Panc1 (cell line): ENCODE measurements at regions not wholly inside any gene's neighbourhood (a gene's known extent, or its start where the extent isn't known, plus 50 kb on each side); places are given as distances from the start of the nearest gene placed in this dataset.

ENCODE experiments used
- ATAC-seq: fragments of 200-7000 bp; cut with Tn5 transposase; 2 replicates; pipeline ENCODE4 v1.9.1; 2020; ENCODE audit warnings: mild to moderate bottlenecking, moderate library complexity
- BruUV-seq: library from RNA; stranded (reverse); fragments of 400-500 nt; replicated peaks from 2 replicates; lab custom pipeline; 2021; lab: Mats Ljungman, UMichigan
- CTCF ChIA-PET: fragments of 300-600 bp; sonication (Branson Sonifier 250); formaldehyde crosslinking; loops from one replicate; lab custom pipeline; 2022; ENCODE audit warnings: antibody characterized with exemption; lab: Charles Lee
- POLR2A ChIA-PET: fragments of 300-600 bp; sonication (Branson Sonifier 250); formaldehyde crosslinking; loops from one replicate; lab custom pipeline; 2022; ENCODE audit warnings: antibody characterized with exemption; lab: Charles Lee
- DNase-seq: peaks from one replicate; pipeline ENCODE4 v3.0.0-alpha.2; 2010; ENCODE audit warnings: low read depth, low spot score
- H3K27ac ChIP-seq: 2 replicates; pipeline ENCODE4 v1.5.1; 2011; ENCODE audit warnings: mild to moderate bottlenecking, low read length, inconsistent platforms
- H3K27me3 ChIP-seq: fragments of 200-500 bp; sonication (Bioruptor generic); 2 replicates; pipeline ENCODE4 v1.6.0; 2014; ENCODE audit warnings: low read length, inconsistent platforms; ENCODE audit not compliant: control insufficient read depth, insufficient read depth
- H3K36me3 ChIP-seq: fragments of 200-500 bp; sonication (Bioruptor generic); 2 replicates; pipeline ENCODE4 v1.5.1; 2014; ENCODE audit warnings: inconsistent platforms, mild to moderate bottlenecking, low read length, moderate library complexity; ENCODE audit not compliant: control insufficient read depth, insufficient read depth
- H3K4me1 ChIP-seq: 2 replicates; pipeline ENCODE4 v1.5.1; 2011; ENCODE audit warnings: inconsistent platforms, mild to moderate bottlenecking, low read length, moderate library complexity; ENCODE audit not compliant: control insufficient read depth, insufficient read depth
- H3K4me3 ChIP-seq, 2 experiments: 2 replicates each; pipeline ENCODE4 v1.5.1; 2011 to 2012; ENCODE audit warnings: low read depth in 2 of 2, low read length in 2 of 2, mild to moderate bottlenecking in 2 of 2, inconsistent platforms in 1 of 2, moderate library complexity in 1 of 2
- H3K9me3 ChIP-seq: fragments of 200-500 bp; sonication (Bioruptor generic); 2 replicates; pipeline ENCODE4 v1.5.1; 2014; ENCODE audit warnings: low read depth, mild to moderate bottlenecking, inconsistent platforms, low read length, moderate library complexity; ENCODE audit not compliant: control insufficient read depth, insufficient read depth
- CTCF ChIP-seq: fragments of 450-650 bp; IDR thresholded peaks from 2 replicates; pipeline ENCODE4 v1.5.1; 2017; ENCODE audit warnings: mild to moderate bottlenecking
- POLR2AphosphoS5 ChIP-seq: IDR thresholded peaks from 2 replicates; pipeline ENCODE4 v1.6.1; 2012; ENCODE audit warnings: mild to moderate bottlenecking, low read depth, low read length, moderate library complexity
- REST ChIP-seq, 2 experiments: IDR thresholded peaks; 2 replicates each; pipeline ENCODE4 v1.6.1; 2011 to 2012; ENCODE audit warnings: low read depth in 2 of 2, control low read depth in 1 of 2, low read length in 1 of 2, mild to moderate bottlenecking in 1 of 2, moderate library complexity in 1 of 2; ENCODE audit not compliant: insufficient read depth in 1 of 2
- SIN3A ChIP-seq: IDR thresholded peaks from 2 replicates; pipeline ENCODE4 v1.6.1; 2012; ENCODE audit warnings: low read depth, mild to moderate bottlenecking, low read length, moderate library complexity, borderline replicate concordance; ENCODE audit not compliant: insufficient read depth
- TCF7L2 ChIP-seq: IDR thresholded peaks from 2 replicates; pipeline ENCODE4 v1.6.1; 2011; ENCODE audit warnings: mild to moderate bottlenecking, low read depth, low read length, inconsistent platforms
- in situ Hi-C: cut with HindIII; loops from 2 replicates; pipeline ENCODE4 v1.10.0; 2016; ENCODE audit warnings: low sequenced_read_pairs, low pct_unique_long_range_greater_than_20kb
- intact Hi-C: fragments of 100-400 bp; cut with micrococcal nuclease; formaldehyde crosslinking; loops from one replicate; pipeline ENCODE4 v1.10.0; 2022; ENCODE audit not compliant: unreplicated experiment

- H3K27me3 ChIP-seq = no peaks in the 10 kb centered on the region
- DNase-seq (no peak), ATAC-seq (no peak)
- no peaks in the 10 kb centered on the region for H3K36me3 ChIP-seq
- CTCF ChIA-PET = interaction anchor here (0.7 kb wide), 1 partner anchor 495 kb away, joined by 9 read pairs; no protein-coding TSS in a partner anchor
- POLR2A ChIA-PET = interaction anchor here (0.7 kb wide), 1 partner anchor 374 kb away, joined by 13 read pairs; no protein-coding TSS in a partner anchor
- no peak for TF ChIP-seq SIN3A
- no peak for TF ChIP-seq CTCF
- no peak for TF ChIP-seq TCF7L2
- intact Hi-C loops = no loop called here
- no TSS peak for BruUV-seq
- no peaks in the 10 kb centered on the region for H3K4me1 ChIP-seq
- H3K9me3 ChIP-seq = peaks cover 6% of the 10 kb centered on the region; the same call in 1 of the 2 replicates
- no peak overlapping the region for H3K27ac ChIP-seq
- H3K4me3 ChIP-seq = no peak overlapping the region
- in situ Hi-C loops = loop anchor here (25.0 kb wide), 1 partner anchor 550 kb away; no protein-coding TSS in a partner anchor
Observed at GRCh38 chr3:193762657-193763056, 169.6 kb downstream of the OPA1 start.

- POLR2A ChIA-PET = no interaction called here
- in situ Hi-C loops (loop anchor here (25.0 kb wide), 1 partner anchor 547 kb away; no protein-coding TSS in a partner anchor), intact Hi-C loops (no loop called here)
- no peaks in the 10 kb centered on the region for H3K4me1 ChIP-seq
- no peaks in the 10 kb centered on the region for H3K9me3 ChIP-seq
- H3K27ac ChIP-seq = no peak overlapping the region
- DNase-seq (no peak), ATAC-seq (no peak)
- no TSS peak for BruUV-seq
- no peaks in the 10 kb centered on the region for H3K27me3 ChIP-seq
- TF ChIP-seq POLR2AphosphoS5 = no peak
- TF ChIP-seq REST (IDR thresholded peaks at IDR 0.05; ENCODE audit: insufficient read depth in 1 of 2, low read depth in 2 of 2, low read length in 1 of 2) = no peak
- no peak for TF ChIP-seq TCF7L2
- TF ChIP-seq SIN3A = no peak
- TF ChIP-seq CTCF = no peak
- no peaks in the 10 kb centered on the region for H3K36me3 ChIP-seq
- CTCF ChIA-PET = no interaction called here
- no peak overlapping the region for H3K4me3 ChIP-seq
Observed at GRCh38 chr3:193764959-193765358, 172.0 kb downstream of the OPA1 start.
